ENCODE measurements at regions not wholly inside any gene's neighbourhood (a gene's known extent, or its start where the extent isn't known, plus 50 kb on each side); places are given as distances from the start of the nearest gene placed in this dataset.
"Not testable (repeated sequence)": the region's sequence is repeated elsewhere in the genome, so short reads cannot be mapped to it uniquely, and the experiment has no call there.

- TF ChIP-seq CTCF (IDR thresholded peaks at IDR 0.05; ENCODE audit: insufficient read depth, low read length); POLR2AphosphoS5 (IDR thresholded peaks at IDR 0.05; ENCODE audit: low read depth); REST (IDR thresholded peaks at IDR 0.05; ENCODE audit: insufficient replicate concordance, low read depth): not testable (repeated sequence)
These were observed 92.2 kb upstream of the GARIN1A start for GRCh38 chr7:128579843-128580242.
